MCF 10A (cell line): ENCODE measurements at regions not wholly inside any gene's neighbourhood (a gene's known extent, or its start where the extent isn't known, plus 50 kb on each side); places are given as distances from the start of the nearest gene placed in this dataset.

ENCODE experiments used
- BruUV-seq: library from RNA; stranded (reverse); fragments of 400-500 nt; replicated peaks from 2 replicates; lab custom pipeline; 2021; lab: Mats Ljungman, UMichigan
- CTCF ChIA-PET: fragments of 300-600 bp; sonication (Branson Sonifier 250); formaldehyde crosslinking; extraction: SDS; loops from one replicate; lab custom pipeline; 2021; ENCODE audit warnings: antibody characterized with exemption, inconsistent platforms; lab: Yijun Ruan, JAX
- POLR2A ChIA-PET: fragments of 300-600, 350-650 bp; sonication (Branson Sonifier 250); formaldehyde crosslinking; extraction: SDS; loops from one replicate; lab custom pipeline; 2020; ENCODE audit warnings: antibody characterized with exemption, inconsistent platforms; lab: Yijun Ruan, JAX
- DNase-seq: peaks from one replicate; pipeline ENCODE4 v3.0.0-alpha.2; 2018; ENCODE audit not compliant: unreplicated experiment
- H3K27ac Mint-ChIP-seq: one replicate; pipeline ENCODE4 v1.8.0; 2022; ENCODE audit warnings: mild to moderate bottlenecking, low read depth, mixed read lengths; ENCODE audit not compliant: unreplicated experiment
- H3K27me3 Mint-ChIP-seq: one replicate; pipeline ENCODE4 v1.8.0; 2022; ENCODE audit warnings: mixed read lengths; ENCODE audit not compliant: insufficient read depth, unreplicated experiment
- H3K36me3 Mint-ChIP-seq: one replicate; pipeline ENCODE4 v1.8.0; 2022; ENCODE audit warnings: mild to moderate bottlenecking, moderate library complexity, mixed read lengths; ENCODE audit not compliant: insufficient read depth, unreplicated experiment
- H3K4me1 Mint-ChIP-seq: one replicate; pipeline ENCODE4 v1.8.0; 2022; ENCODE audit warnings: mixed read lengths; ENCODE audit not compliant: insufficient read depth, unreplicated experiment
- H3K4me3 Mint-ChIP-seq: one replicate; pipeline ENCODE4 v1.8.0; 2022; ENCODE audit warnings: mild to moderate bottlenecking, moderate library complexity, mixed read lengths; ENCODE audit not compliant: unreplicated experiment
- H3K9me3 Mint-ChIP-seq: one replicate; pipeline ENCODE4 v1.8.0; 2022; ENCODE audit warnings: mixed read lengths; ENCODE audit not compliant: unreplicated experiment
- CTCF ChIP-seq: fragments of 200-600 bp; IDR thresholded peaks from one replicate; pipeline ENCODE4 v1.8.0; 2022; ENCODE audit warnings: antibody characterized with exemption, mild to moderate bottlenecking; ENCODE audit not compliant: unreplicated experiment
- intact Hi-C: fragments of 100-400 bp; cut with micrococcal nuclease; formaldehyde crosslinking; loops from 2 replicates; pipeline ENCODE4 v1.14.1; 2022

- Mint-ChIP-seq H3K4me3 (no peak overlapping the region), H3K27ac (no peak overlapping the region), H3K36me3 (no peaks in the 10 kb centered on the region), H3K9me3 (no peaks in the 10 kb centered on the region), H3K4me1 (no peaks in the 10 kb centered on the region), H3K27me3 (peaks cover 7% of the 10 kb centered on the region)
- TF ChIP-seq CTCF: no peak
- POLR2A ChIA-PET: no interaction called here
- CTCF ChIA-PET: interaction anchor here (0.5 kb wide), 1 partner anchor 16 kb away, joined by 3 read pairs; no protein-coding TSS in a partner anchor
- DNase-seq: no peak
- no TSS peak for BruUV-seq
- intact Hi-C loops: no loop called here
Measured at GRCh38 chr7:54141576-54141975, 400.6 kb upstream of the VSTM2A start.

GRCh38 chr7:54145716-54146115, 396.5 kb upstream of the VSTM2A start:
- H3K27me3 Mint-ChIP-seq: peaks cover 7% of the 10 kb centered on the region
- H3K36me3 Mint-ChIP-seq: no peaks in the 10 kb centered on the region
- no peak for DNase-seq
- no peak overlapping the region for H3K27ac Mint-ChIP-seq
- TF ChIP-seq CTCF: no peak
- no TSS peak for BruUV-seq
- H3K9me3 Mint-ChIP-seq: no peaks in the 10 kb centered on the region
- ChIA-PET POLR2A (no interaction called here), CTCF (no interaction called here)
- H3K4me3 Mint-ChIP-seq: no peak overlapping the region
- H3K4me1 Mint-ChIP-seq: no peaks in the 10 kb centered on the region
- intact Hi-C loops: no loop called here

- Mint-ChIP-seq H3K4me1 (no peaks in the 10 kb centered on the region), H3K4me3 (no peak overlapping the region), H3K27ac (no peak overlapping the region), H3K9me3 (no peaks in the 10 kb centered on the region), H3K36me3 (no peaks in the 10 kb centered on the region), H3K27me3 (peaks cover 36% of the 10 kb centered on the region)
- intact Hi-C loops: no loop called here
- TF ChIP-seq CTCF: no peak
- no peak for DNase-seq
- ChIA-PET POLR2A (no interaction called here), CTCF (interaction anchor here (0.6 kb wide), 1 partner anchor 557 kb away, joined by 3 read pairs; no protein-coding TSS in a partner anchor)
- no TSS peak for BruUV-seq
Measured at GRCh38 chr7:54153462-54153861, 388.7 kb upstream of the VSTM2A start.

- Mint-ChIP-seq H3K4me3 (no peak overlapping the region), H3K27me3 (peaks cover 31% of the 10 kb centered on the region), H3K36me3 (no peaks in the 10 kb centered on the region), H3K4me1 (no peaks in the 10 kb centered on the region), H3K27ac (no peak overlapping the region), H3K9me3 (no peaks in the 10 kb centered on the region)
- no TSS peak for BruUV-seq
- intact Hi-C loops: no loop called here
- ChIA-PET POLR2A (no interaction called here), CTCF (no interaction called here)
- no peak for DNase-seq
- TF ChIP-seq CTCF: no peak
Measured at GRCh38 chr7:54159088-54159487, 383.1 kb upstream of the VSTM2A start.
